GM23248 (cell line): ENCODE measurements at regions not wholly inside any gene's neighbourhood (a gene's known extent, or its start where the extent isn't known, plus 50 kb on each side); places are given as distances from the start of the nearest gene placed in this dataset.

Source experiments
- DNase-seq: peaks from one replicate; pipeline ENCODE4 v3.0.0-alpha.2; 2015
- H2AFZ ChIP-seq: fragments of 200-600 bp; sonication (generic); 2 replicates; pipeline ENCODE4 v1.6.1; 2016; ENCODE audit warnings: antibody characterized with exemption
- H3F3A ChIP-seq: fragments of 200-600 bp; sonication (generic); 2 replicates; pipeline ENCODE4 v1.6.1; 2016; ENCODE audit warnings: mild to moderate bottlenecking, antibody characterized with exemption, mixed run types; ENCODE audit not compliant: insufficient read depth
- H3K27ac ChIP-seq: fragments of 200-600 bp; sonication (generic); 2 replicates; pipeline ENCODE4 v1.5.1; 2016; ENCODE audit warnings: mild to moderate bottlenecking
- H3K27me3 ChIP-seq: fragments of 200-600 bp; sonication (generic); replicated peaks from 2 replicates; pipeline ENCODE4 v1.6.1; 2016; ENCODE audit warnings: mild to moderate bottlenecking; ENCODE audit not compliant: insufficient read depth
- H3K36me3 ChIP-seq: fragments of 200-600 bp; sonication (generic); 2 replicates; pipeline ENCODE4 v1.6.1; 2016; ENCODE audit warnings: low read depth, mild to moderate bottlenecking
- H3K4me1 ChIP-seq: fragments of 200-600 bp; sonication (generic); 2 replicates; pipeline ENCODE4 v1.6.1; 2016; ENCODE audit warnings: mild to moderate bottlenecking; ENCODE audit not compliant: insufficient read depth
- H3K4me2 ChIP-seq: fragments of 200-600 bp; sonication (generic); one replicate; pipeline ENCODE4 v1.6.1; 2016; ENCODE audit warnings: mild to moderate bottlenecking; ENCODE audit not compliant: unreplicated experiment
- H3K4me3 ChIP-seq: fragments of 200-600 bp; sonication (generic); 2 replicates; pipeline ENCODE4 v1.5.1; 2016; ENCODE audit warnings: mild to moderate bottlenecking
- H3K79me2 ChIP-seq: fragments of 200-600 bp; sonication (generic); 2 replicates; pipeline ENCODE4 v1.6.1; 2016; ENCODE audit warnings: mild to moderate bottlenecking; ENCODE audit not compliant: insufficient read depth
- H3K9ac ChIP-seq: fragments of 200-600 bp; sonication (generic); 2 replicates; pipeline ENCODE4 v1.6.1; 2016; ENCODE audit warnings: mild to moderate bottlenecking
- H3K9me2 ChIP-seq: fragments of 200-600 bp; sonication (generic); 2 replicates; pipeline ENCODE4 v1.6.1; 2016; ENCODE audit warnings: mixed run types, mild to moderate bottlenecking, moderate library complexity; ENCODE audit not compliant: insufficient read depth
- H3K9me3 ChIP-seq: fragments of 200-600 bp; sonication (generic); one replicate; pipeline ENCODE4 v1.6.1; 2017; ENCODE audit warnings: low read depth
- H4K20me1 ChIP-seq: fragments of 200-600 bp; sonication (generic); 2 replicates; pipeline ENCODE4 v1.6.0; 2016; ENCODE audit not compliant: insufficient read depth
- EZH2 ChIP-seq: fragments of 200-600 bp; sonication (generic); IDR thresholded peaks from 2 replicates; pipeline ENCODE4 v1.6.1; 2018; ENCODE audit warnings: antibody characterized with exemption, mild to moderate bottlenecking; ENCODE audit not compliant: insufficient read depth, poor library complexity, severe bottlenecking
- EZH2phosphoT487 ChIP-seq: fragments of 200-600 bp; sonication (generic); IDR thresholded peaks from 2 replicates; pipeline ENCODE4 v1.6.1; 2018; ENCODE audit warnings: antibody characterized with exemption, moderate library complexity, mild to moderate bottlenecking, low read depth; ENCODE audit not compliant: insufficient read depth
- WGBS, 2 experiments: methylation state at CpG; one replicate each; pipeline ENCODE4 v1.1.6; 2015 to 2017; ENCODE audit warnings: low lambda C conversion rate in 2 of 2, low coverage in 1 of 2; ENCODE audit errors: missing lambda C conversion rate in 2 of 2; 5-methylcytosine and 5-hydroxymethylcytosine counted together
- in situ Hi-C: fragments of 300-500 bp; cut with MboI; formaldehyde crosslinking; loops from 2 replicates; pipeline ENCODE4 v1.15.0; 2020

- H3K4me3 ChIP-seq, result no peak overlapping the region
- no peaks in the 10 kb centered on the region for H3K9me3 ChIP-seq
- in situ Hi-C loops, result no loop called here
- no peaks in the 10 kb centered on the region for H3F3A ChIP-seq
- TF ChIP-seq EZH2phosphoT487, result no peak
- H3K27me3 ChIP-seq, result no peaks in the 10 kb centered on the region
- DNase-seq, result no peak
- H3K4me1 ChIP-seq, result no peaks in the 10 kb centered on the region
- no peaks in the 10 kb centered on the region for H3K36me3 ChIP-seq
- H2AFZ ChIP-seq, result no peak overlapping the region
- no peaks in the 10 kb centered on the region for H4K20me1 ChIP-seq
- H3K79me2 ChIP-seq, result no peaks in the 10 kb centered on the region
- H3K9ac ChIP-seq, result no peak overlapping the region
- no peak overlapping the region for H3K4me2 ChIP-seq
- H3K27ac ChIP-seq, result no peak overlapping the region
- no peaks in the 10 kb centered on the region for H3K9me2 ChIP-seq
Observed at GRCh38 chr14:40850191-40850590, 756.5 kb upstream of the LRFN5 start.

- Histone ChIP-seq H3K27me3 (no peaks in the 10 kb centered on the region), H3K9ac (no peak overlapping the region), H4K20me1 (no peaks in the 10 kb centered on the region), H3K36me3 (no peaks in the 10 kb centered on the region), H3K9me2 (no peaks in the 10 kb centered on the region), H3K4me3 (no peak overlapping the region), H3K27ac (no peak overlapping the region), H3F3A (no peaks in the 10 kb centered on the region), H2AFZ (no peak overlapping the region), H3K9me3 (no peaks in the 10 kb centered on the region), H3K79me2 (no peaks in the 10 kb centered on the region), H3K4me2 (no peak overlapping the region), H3K4me1 (no peaks in the 10 kb centered on the region)
- no peak for TF ChIP-seq EZH2
- no peak for TF ChIP-seq EZH2phosphoT487
- in situ Hi-C loops, result no loop called here
- DNase-seq, result no peak
Observed at GRCh38 chr14:40847480-40847879, 759.2 kb upstream of the LRFN5 start.

DNA sequence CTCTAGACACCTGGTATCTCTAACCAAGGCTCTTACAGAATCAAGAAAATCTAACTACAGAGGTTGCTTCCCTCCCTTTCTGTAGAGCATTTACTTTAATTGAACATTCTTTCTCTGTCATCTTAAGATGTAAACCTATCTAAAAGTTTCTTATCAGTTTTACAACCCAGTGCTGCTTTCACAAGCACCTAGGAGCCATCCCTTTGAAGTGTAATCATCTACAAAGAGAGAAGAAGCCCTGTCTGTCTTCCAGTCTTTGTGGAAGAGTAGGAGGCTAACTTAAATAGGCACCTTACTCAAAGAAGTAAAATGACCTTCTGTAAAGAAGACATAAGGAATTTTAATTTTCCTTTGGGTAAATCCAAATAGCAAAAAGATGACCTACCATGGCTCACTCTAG, 763.9 kb upstream of the LRFN5 start:
- no peak for DNase-seq
- H3K9me2 ChIP-seq, result no peaks in the 10 kb centered on the region
- H3F3A ChIP-seq, result no peaks in the 10 kb centered on the region
- no peak overlapping the region for H3K4me2 ChIP-seq
- no peaks in the 10 kb centered on the region for H3K4me1 ChIP-seq
- H3K79me2 ChIP-seq, result no peaks in the 10 kb centered on the region
- H3K9me3 ChIP-seq, result no peaks in the 10 kb centered on the region
- no peak overlapping the region for H3K9ac ChIP-seq
- no peak for TF ChIP-seq EZH2phosphoT487
- no peak for TF ChIP-seq EZH2
- H3K27me3 ChIP-seq, result no peaks in the 10 kb centered on the region
- H3K27ac ChIP-seq, result no peak overlapping the region
- no peaks in the 10 kb centered on the region for H3K36me3 ChIP-seq
- H3K4me3 ChIP-seq, result no peak overlapping the region
- no peak overlapping the region for H2AFZ ChIP-seq
- H4K20me1 ChIP-seq, result no peaks in the 10 kb centered on the region
- in situ Hi-C loops, result no loop called here

- no peaks in the 10 kb centered on the region for H3K9me3 ChIP-seq
- H4K20me1 ChIP-seq, result no peaks in the 10 kb centered on the region
- in situ Hi-C loops, result no loop called here
- DNase-seq, result no peak
- H3K4me3 ChIP-seq, result no peak overlapping the region
- TF ChIP-seq EZH2phosphoT487 (no peak), EZH2 (no peak)
- H3K9me2 ChIP-seq, result no peaks in the 10 kb centered on the region
- H3K4me1 ChIP-seq, result no peaks in the 10 kb centered on the region
- no peak overlapping the region for H3K4me2 ChIP-seq
- H3F3A ChIP-seq, result no peaks in the 10 kb centered on the region
- H2AFZ ChIP-seq, result no peak overlapping the region
- H3K27ac ChIP-seq, result no peak overlapping the region
- H3K36me3 ChIP-seq, result no peaks in the 10 kb centered on the region
- H3K9ac ChIP-seq, result no peak overlapping the region
- WGBS, 2 experiments, result 0% methylated on average over 1 of the region's 1 CpG
- H3K27me3 ChIP-seq, result no peaks in the 10 kb centered on the region
- no peaks in the 10 kb centered on the region for H3K79me2 ChIP-seq
Observed at GRCh38 chr14:40841886-40842285, 764.8 kb upstream of the LRFN5 start.

DNA sequence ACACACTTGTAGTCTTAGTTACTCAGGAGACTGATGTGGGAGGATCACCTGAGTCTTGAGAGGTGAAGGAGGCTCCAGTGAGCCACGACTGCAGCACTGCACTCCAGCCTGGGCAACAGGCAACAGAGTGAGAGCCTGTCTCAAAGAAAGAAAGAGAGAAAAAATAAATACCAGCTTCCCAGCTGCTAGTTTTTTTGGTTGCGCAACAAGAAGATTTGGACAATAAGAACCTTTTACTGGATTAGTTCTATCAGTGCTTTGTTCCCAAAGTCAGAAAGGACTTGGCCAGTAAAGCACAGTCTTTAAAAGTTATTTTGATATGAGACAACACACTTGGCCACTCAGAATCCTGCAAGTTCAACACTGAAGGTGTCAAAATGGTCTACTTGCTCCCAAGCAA, 768.1 kb upstream of the LRFN5 start:
- Histone ChIP-seq H3F3A (no peaks in the 10 kb centered on the region), H3K9me3 (no peaks in the 10 kb centered on the region), H3K79me2 (no peaks in the 10 kb centered on the region), H2AFZ (no peak overlapping the region), H3K27ac (no peak overlapping the region), H3K9me2 (no peaks in the 10 kb centered on the region), H3K4me2 (no peak overlapping the region), H3K4me3 (no peak overlapping the region), H4K20me1 (no peaks in the 10 kb centered on the region), H3K36me3 (no peaks in the 10 kb centered on the region), H3K9ac (no peak overlapping the region), H3K4me1 (no peaks in the 10 kb centered on the region), H3K27me3 (no peaks in the 10 kb centered on the region)
- no peak for DNase-seq
- in situ Hi-C loops, result no loop called here
- 33 to 37% methylated on average over 2 of the region's 2 CpGs for WGBS, 2 experiments
- TF ChIP-seq EZH2phosphoT487, result no peak
